AG08396 (cell line): ENCODE measurements at regions not wholly inside any gene's neighbourhood (a gene's known extent, or its start where the extent isn't known, plus 50 kb on each side); places are given as distances from the start of the nearest gene placed in this dataset.
"Not testable (repeated sequence)": the region's sequence is repeated elsewhere in the genome, so short reads cannot be mapped to it uniquely, and the experiment has no call there.

Experiments
- DNase-seq: peaks from one replicate; pipeline ENCODE4 v3.0.0; 2012; ENCODE audit warnings: low spot score, mixed read lengths

DNA sequence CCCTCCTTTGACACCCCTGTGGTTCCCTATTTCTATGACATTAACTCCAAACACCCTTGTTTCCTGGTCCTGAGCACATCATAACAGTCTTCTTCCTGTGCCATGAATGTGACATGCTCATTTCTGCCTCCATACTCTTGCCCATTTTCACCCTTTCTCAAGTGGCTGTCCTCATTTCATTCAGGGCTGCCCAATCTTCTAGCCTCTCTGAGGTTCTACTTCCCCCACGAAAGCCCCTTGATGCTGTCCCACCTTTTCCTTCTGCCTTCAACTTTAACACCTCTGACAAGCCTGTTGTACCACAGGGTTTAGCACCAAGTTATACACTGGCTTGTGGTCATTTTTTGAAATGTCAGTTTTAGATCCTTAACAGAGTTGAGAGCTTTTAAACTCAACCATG lies 136.2 kb upstream of the BOD1L1 start:
- DNase-seq, result no peak

DNA sequence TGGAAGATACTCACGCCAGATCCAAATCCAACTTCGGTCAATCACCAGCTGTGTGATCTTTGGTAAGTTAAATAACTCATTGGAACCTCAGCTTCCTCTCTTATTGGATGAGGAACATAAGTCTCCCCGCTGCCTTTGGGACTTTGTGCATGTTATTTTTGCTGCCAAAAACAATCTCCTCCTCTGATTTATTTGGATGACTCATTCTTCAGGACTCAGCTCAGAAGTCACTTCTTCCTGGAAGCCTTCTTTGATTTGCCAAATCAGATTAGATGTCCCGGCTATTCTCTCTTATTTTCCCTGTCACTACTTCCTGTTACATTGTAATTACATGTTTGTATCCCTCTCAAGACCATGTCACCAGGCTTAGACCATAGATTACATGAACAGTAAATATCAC lies 138.0 kb upstream of the BOD1L1 start:
- no peak for DNase-seq

DNA sequence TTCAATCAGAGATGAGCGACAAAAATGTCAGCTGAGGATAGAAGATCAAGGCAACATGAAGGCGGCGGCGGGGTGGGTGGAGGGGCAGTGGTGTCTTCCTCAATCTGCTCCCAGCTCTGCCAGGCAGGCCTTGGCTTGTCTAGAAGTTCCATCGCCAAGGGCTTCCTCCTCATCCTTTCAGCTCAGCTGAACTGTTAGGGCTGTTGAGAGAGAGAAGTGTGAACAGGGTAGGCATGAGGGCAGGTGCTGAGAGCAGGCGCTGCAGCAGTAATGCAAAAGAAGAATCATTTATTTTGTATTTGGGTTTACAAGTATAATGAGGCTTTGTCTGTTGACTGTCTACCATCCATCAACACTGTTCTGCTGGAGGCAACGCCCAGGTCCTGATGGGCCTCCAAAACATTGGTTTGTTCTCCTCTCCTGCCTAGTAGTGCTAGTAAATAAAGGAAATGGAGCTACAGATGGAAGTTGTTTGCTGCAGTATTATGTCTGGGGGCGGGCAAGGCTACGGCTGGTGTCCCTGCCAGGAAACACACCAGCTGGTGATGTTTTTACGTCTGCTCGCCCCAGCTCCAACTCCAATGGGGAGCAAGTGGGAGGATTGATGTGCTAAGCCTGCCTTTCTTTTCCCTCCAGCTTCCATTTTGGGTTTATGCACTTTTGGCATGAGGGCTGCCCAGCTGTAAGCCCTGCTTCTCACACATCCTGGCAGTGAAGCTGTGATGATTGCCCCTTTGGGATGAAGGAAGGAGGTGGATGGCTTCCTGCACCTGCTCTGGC lies 139.4 kb upstream of the BOD1L1 start:
- no peak for DNase-seq

DNA sequence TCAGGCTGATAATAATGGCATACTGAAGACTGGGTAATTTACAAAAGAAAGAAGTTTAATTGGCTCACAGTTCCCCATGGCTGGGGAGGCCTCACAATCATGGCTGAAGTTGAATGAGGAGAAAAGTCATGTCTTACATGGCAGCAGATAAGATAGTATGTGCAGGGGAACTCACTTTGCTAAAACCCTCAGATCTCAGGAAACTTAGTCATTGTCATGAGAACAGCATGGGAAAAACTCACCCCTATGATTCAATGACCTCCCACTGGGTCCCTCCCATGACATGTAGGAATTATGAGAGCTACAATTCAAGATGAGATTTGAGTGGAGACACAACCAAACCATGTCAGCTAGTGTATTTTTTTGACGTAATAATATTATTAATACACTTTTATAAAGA lies 149.8 kb upstream of the BOD1L1 start:
- DNase-seq, result no peak

DNA sequence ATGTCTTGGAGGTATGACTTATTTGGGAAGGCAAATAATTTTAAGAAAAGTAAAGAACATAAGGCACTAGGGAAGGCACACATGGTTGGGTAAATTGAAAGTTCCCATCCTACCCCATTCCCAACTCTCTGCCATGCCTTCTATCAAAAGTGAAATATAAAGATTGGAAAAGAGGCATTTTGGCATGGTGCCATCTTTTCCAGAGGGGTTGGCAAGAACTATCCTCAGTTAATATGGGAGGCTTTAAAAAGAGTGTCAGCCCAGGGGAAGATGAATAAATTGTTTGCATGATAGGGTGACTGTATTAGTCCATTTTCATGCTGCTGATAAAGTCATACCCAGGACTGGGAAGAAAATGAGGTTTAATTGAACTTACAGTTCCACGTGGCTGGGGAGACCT lies 150.8 kb upstream of the BOD1L1 start:
- DNase-seq, result no peak

DNA sequence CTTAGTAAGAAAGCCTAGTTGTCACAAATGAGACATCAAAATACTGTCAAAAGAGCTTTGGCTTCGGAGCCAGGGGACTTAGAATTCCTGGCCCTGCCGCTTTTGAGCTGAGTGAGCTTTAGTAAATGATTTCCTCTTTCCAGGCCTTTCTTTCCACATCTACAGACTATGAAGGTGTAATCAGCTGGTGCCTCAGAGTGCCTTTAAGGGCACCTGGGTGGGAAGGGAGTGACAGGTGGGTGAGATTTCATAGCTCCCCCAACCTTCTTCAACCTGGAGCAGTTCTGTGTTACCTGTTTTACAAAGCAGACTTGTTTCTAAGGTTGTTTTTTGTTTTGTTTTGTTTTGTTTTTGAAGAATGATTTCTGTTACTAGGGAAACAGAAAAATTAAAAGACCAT lies 154.7 kb upstream of the BOD1L1 start:
- no peak for DNase-seq

DNA sequence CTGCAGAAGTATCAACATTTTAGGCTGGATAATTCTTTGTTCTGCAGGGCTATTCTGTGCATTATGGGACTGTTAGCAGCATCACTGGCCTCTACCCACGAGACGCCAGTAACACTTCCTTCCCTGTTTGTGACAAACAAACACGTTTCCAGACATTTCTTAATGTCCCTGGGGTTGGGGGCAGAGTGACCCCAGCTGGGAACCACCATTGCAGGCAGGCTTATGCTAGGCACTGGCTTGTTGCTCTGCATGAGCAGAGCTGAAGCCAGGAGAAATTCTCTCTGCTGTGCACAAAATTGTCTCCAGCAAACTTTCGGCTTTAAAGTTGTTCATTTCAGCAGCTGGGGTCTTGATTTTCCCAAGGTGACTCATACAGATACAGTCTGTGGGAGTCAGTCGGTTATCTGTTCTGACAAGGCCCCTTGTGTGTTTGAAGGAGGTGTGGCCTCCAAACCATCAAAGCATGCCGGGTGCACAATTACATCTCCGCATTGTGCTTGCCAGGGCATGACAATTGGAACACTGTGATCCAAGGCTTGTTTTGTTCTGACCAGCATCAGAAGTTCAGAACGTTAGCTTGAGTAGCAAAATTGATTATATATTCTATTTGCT lies 156.4 kb upstream of the BOD1L1 start:
- no peak for DNase-seq

DNA sequence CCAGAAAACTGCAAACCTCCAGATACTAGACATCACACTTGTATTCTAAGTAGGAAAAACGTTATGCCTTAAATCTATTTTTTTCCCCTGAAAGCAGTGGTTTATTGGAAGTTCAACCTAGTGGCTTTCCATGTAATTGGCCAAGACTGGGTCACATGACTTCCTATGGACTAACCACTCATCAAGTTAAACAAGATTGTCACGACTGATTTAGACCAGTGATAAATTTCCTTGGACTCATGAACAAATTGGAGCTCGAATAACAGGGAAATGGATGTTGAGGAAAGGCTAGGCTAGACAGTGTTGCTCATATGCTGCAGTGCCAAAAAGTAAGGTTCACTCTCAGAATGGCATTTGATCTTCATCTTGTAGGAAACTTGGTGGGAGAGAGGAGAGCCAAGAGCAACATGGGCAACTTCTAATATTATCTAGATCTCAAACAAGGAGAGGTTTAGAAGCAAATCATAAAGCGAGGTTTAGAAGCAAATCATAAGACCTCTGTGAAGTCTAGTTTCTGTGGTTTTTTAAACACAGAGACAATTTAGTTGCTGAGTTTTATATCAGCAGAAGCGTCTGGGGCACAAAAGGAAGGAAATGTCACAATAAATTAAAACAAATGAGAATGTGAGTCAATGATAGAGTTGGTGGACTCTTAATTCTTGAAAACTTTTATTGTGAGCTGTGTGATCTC lies 165.6 kb upstream of the BOD1L1 start:
- DNase-seq, result no peak

DNA sequence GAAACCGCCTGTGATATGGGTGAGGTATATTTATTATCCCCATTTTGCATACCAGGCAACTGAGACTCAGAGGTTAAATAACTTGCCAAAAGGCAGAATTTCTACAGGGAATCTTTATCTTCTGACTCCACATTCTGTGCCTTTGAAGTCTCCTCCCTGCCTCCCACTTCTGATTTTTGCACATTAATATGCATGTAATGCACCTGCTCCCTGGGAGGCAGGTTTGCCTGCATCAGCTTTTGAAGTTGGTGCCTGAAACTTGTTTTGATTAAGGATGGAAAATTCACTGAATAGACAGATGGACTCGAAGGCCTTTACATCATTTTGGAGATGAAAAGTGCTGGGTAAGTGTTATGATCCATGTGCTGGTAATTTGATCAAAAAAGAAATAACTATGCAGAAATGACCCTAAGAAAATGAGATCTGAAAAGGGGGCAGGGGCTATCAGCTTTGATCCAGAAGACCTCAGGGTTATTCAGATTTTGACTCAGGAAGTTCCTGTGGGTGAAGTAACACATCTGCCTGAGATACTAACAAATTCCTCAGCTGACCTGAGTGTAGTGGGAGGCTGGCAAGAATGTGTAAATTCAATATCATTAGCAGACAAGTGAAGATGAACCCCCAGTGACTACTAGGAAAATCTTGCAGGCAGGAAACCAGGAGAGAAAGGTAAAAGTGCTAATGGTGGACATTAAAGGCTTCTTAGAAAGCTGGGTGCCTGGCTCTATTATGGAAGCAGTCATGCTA lies 167.5 kb upstream of the BOD1L1 start:
- DNase-seq, result no peak

DNA sequence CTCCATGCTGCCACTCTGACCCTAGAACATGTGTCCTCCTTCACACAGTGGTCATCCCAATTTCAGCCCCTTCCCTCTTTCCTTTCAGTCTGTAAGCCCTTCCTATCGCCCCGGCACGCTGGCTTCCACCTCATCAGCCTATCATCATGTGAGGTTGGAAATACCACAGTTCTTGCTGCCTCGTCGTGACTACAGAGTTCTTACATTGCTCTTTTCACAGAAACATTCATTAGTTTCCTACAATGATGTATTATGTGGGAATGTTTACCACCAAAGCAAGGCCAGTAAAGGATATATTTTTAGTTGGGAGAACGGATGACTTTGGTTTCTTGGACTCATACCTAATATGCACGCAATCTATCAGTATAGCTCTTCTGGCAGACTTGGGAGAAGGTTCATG lies 169.5 kb upstream of the BOD1L1 start:
- no peak for DNase-seq

DNA sequence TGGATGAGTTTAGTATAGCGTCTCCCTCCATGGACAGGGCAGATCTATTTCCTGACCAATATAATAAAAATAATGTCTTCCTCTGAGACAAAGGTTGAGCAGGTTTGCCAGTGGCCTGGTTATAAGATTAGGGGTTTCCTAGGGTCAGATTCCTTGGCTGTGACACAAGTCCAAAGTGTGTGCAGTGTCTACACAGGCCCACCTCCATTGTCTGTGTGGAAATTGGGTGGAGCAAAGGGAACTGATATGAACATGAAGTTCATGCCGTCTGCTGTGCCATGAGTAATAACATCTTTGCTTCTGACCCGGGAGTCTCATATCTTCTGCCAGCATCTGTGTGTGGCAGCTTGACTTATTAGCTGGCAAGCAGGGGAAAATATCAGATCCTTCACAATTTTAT lies 187.7 kb upstream of the BOD1L1 start:
- DNase-seq, result no peak

DNA sequence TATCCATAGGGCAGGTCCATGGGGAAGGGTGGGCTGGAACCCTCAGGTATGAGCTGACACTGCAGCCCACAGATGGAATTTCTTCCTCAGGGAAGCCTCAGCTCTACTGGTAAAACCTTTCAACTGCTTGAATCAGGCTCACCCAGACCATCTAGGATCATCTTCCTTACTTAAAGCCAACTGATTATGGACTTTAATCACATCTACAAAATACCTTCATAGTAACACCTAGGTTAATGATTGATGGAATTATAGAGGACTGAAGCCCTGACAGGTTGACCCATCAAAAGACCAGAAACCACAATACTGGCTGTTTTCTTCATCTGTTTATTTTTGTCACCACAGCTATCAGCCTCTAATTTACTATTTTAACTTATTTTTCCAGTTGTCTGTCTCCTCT lies 188.9 kb upstream of the BOD1L1 start:
- no peak for DNase-seq

DNA sequence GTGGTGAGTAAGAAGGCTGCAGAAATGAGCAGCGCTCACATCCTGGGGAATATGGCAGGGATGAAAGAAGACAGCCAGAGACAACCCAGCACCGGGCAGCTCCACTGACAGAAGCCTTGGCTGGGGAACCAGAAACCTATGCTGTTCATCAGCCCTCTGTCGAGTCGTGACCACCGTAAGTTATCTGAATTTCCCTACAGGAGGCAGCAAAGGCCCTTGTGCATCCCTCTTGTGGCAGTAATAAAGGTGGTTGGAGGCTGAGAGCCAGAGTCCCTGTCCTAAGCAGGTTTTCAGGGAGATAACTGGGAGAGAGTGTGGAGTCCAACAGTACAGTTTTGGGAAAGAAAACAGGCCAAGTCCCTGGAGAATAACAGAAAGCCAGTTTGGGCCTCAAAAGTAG lies 194.0 kb upstream of the BOD1L1 start:
- DNase-seq, result no peak

DNA sequence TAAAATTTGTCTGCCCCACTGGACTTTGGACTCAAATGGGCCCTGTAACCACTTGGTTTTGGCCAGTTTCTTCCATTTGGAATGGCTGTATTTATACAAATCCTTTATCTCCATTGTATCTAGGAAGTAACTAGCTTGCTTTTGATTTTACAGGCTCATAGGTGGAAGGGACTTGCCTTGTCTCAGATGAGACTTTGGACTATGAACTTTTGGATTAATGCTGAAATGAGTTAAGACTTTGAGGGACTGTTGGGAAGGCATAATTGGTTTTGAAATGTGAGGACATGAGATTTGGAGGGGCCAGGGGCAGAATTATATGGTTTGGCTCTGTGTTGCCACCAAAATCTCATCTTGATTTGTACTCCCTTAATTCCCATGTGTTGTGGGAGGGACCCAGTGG lies 198.3 kb upstream of the BOD1L1 start:
- not testable (repeated sequence) for DNase-seq

DNA sequence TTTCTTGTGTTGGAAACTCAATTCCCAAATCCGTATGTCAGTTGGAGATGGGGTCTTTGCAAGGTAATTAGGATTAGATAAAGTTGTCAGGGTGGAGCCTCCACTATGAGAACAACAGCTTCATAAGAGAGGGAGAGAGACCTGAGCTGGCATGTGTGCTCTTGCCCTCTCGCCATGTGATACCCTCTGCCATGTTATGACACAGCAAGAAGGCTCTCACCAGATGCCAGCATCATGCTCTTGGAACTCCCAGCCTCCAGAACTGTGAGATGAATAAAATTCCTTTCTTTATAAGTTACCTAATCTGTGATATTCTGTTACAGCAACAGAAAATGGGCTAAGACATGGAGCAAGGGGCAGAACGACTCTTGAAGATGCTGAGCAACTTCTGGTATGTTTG lies 201.9 kb upstream of the BOD1L1 start:
- DNase-seq, result no peak

DNA sequence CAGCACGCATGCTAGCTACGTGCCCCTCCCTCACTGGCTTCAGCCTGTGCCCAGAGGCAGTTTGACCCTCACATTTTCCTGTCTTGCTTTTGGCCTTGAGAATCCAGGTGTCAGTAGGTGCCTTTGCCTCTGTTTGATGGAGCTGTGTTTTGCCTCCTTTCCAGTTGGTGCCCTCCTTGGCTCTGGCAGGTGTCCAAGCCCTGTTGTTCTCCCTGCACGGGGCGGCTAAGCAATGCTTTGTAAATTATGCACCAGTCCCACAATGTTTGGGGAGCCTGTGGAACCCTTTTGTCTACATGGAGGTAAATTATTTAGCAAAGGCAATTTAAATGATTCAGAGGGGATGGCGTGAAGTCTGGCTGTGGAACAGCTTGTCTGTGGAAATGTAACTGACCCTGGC lies 202.9 kb upstream of the BOD1L1 start:
- no peak for DNase-seq

DNA sequence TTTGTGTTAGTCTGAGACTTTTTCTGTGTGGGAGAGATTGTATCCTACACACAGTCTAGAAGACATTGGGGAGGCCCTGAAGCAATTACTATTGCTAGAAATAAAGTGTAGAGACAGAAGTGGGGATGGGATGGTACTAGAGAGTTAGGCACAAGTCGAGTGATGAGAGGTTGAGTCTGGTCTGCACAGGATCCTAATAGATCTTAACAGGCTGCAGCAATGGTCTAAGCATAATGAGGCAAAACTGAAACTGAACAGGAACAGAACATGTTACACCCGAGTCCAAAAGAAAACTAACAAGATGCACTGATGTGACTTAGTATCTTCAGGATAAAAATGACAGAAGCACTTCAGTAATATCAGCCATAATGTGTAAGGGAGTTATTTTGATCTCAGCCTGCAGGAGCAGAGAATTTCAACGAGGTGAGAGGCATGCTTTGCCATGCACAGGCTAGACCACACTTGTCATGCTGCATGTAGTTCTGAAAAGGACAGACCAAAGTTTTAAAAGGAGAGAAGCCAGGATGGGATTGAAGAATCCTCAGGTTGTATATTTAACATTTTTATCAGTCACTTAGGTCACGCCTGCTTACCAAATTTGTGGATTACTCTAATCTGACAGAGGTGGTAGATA lies 205.8 kb upstream of the BOD1L1 start:
- DNase-seq, result no peak

DNA sequence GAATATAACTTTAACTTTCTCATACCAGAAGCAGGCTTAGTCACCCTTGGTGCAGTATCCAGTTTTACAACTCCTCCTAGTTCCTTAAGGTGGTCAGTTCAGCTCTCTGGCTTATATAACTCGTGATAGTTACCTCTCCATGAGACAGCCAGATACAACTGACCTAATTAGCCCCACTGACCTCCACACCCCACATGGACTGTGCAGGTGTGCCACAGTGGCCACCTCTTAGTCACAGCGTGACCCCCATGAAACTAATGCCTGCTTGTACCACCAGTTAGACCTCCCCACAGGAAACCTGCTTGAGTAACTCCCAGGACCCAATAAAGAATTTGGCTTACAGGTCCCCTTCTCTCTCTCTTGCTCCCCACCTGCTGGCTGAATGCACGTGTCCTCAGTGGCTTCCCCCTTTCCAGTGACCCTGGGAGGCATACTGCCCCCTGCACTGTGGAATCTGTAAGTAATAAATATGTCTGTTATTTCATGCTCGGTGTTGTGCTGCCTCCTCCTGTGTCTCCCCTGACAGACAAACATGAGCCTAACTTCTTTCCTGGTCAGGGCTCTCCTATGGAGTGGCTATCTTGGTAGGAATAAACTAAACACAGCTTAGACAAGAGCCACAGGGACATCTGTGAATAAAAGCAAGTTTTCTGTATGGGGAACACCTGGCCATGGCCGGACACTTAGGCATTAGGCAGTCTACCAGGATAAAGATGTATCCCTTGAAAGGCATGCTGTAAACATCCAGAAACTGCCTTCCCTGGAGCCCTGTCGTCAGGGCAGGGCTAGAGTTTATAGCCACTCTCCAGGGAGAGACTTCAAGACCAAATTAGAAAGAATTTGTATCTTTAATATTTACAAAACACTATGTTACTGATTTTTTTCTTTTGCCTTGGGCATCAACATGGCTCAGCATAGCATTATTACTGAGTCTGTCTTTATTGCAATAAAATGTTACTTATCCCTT lies 209.7 kb upstream of the BOD1L1 start:
- DNase-seq, result no peak

DNA sequence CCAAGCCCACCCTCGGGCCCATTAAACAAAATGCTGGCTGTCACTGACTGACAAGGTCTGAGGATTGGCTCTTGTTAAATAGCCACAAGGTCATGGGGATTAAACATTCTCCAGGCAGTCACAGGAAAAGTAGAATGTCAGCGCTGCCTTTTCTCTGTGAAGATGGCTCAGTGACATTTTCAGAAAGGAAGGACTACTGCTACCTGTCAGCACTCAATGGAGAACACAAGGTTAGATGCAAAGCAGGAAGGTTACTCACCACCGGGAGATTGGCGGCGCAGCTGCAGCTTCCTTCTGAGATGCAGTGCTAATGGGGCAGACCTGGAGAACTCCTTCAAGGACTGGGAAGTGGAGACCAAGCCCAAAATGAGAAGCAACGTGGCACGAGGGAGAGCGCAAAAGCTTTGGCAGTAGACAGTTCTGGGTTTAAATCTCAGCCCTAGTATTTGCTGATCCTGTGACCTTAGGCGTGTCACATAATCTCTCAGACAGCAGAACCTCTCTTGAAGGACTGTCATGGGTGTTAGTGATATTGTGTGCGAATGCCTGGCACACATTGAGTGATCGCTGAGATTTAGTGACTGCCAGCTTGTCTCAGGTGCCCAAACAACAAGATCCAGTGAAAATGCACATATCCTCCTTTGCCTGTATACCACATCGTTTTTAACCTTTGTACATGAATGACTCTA lies 213.1 kb upstream of the BOD1L1 start:
- no peak for DNase-seq

DNA sequence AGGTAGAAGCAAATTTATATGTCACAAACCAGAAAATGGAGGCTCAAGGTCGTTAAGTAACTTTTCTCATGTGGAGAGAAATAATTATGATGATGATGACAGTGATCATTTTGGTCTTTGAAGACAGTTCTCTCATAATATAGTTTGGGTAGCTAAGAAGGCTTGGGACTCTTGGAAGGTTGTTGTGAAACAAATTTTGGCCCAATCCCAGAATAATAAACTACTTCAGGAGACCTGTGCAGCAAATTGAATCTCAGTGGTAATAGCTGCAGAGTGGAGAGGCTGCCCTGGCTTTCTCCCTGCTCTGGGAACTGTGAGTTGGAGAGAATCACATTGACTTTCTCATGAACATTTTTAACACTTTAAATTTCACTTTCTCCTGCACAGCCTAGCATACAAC lies 217.2 kb upstream of the BOD1L1 start:
- no peak for DNase-seq
